Fibroblast of gingiva (primary cell): ENCODE measurements at regions not wholly inside any gene's neighbourhood (a gene's known extent, or its start where the extent isn't known, plus 50 kb on each side); places are given as distances from the start of the nearest gene placed in this dataset.

Experiments used
- DNase-seq: peaks from one replicate; pipeline ENCODE4 v3.0.0-alpha.2; 2011; ENCODE audit warnings: low read depth

GRCh38 chr15:69843276-69843899 lies 254.3 kb downstream of the TLE3 start:
- no peak for DNase-seq

- no peak for DNase-seq
Observed at GRCh38 chr15:69843900-69844304, 253.8 kb downstream of the TLE3 start.

- no peak for DNase-seq
Observed at GRCh38 chr15:69845159-69845558, 252.6 kb downstream of the TLE3 start.

GRCh38 chr15:69847625-69848024 lies 250.1 kb downstream of the TLE3 start:
- no peak for DNase-seq

- no peak for DNase-seq
Observed at GRCh38 chr15:69848096-69848495, 249.6 kb downstream of the TLE3 start.

GRCh38 chr15:69848551-69849231 lies 249.0 kb downstream of the TLE3 start:
- DNase-seq, result no peak

- DNase-seq, result no peak
Observed at GRCh38 chr15:69849232-69849610, 248.5 kb downstream of the TLE3 start.

- DNase-seq, result no peak
Observed at GRCh38 chr15:69852482-69852881, 245.2 kb downstream of the TLE3 start.

GRCh38 chr15:69852916-69853315 lies 244.8 kb downstream of the TLE3 start:
- DNase-seq, result no peak

- peak; percentile 70 for DNase-seq
Observed at GRCh38 chr15:69853544-69853951, 244.2 kb downstream of the TLE3 start.

- no peak for DNase-seq
Observed at GRCh38 chr15:69854001-69854400, 243.7 kb downstream of the TLE3 start.

GRCh38 chr15:69854521-69855181 lies 243.1 kb downstream of the TLE3 start:
- peak; percentile 23 for DNase-seq

GRCh38 chr15:69855258-69856000 lies 242.3 kb downstream of the TLE3 start:
- DNase-seq, result no peak

- no peak for DNase-seq
Observed at GRCh38 chr15:69857250-69857649, 240.5 kb downstream of the TLE3 start.

- no peak for DNase-seq
Observed at GRCh38 chr15:69857686-69858391, 239.9 kb downstream of the TLE3 start.

GRCh38 chr15:69858456-69858855 lies 239.3 kb downstream of the TLE3 start:
- no peak for DNase-seq

- DNase-seq, result no peak
Observed at GRCh38 chr15:69859866-69860265, 237.9 kb downstream of the TLE3 start.

GRCh38 chr15:69860321-69860720 lies 237.4 kb downstream of the TLE3 start:
- DNase-seq, result no peak

GRCh38 chr15:69860921-69861320 lies 236.8 kb downstream of the TLE3 start:
- no peak for DNase-seq

GRCh38 chr15:69861331-69862171 lies 236.2 kb downstream of the TLE3 start:
- DNase-seq, result no peak

- peak; percentile 22 for DNase-seq
Observed at GRCh38 chr15:69862540-69862939, 235.2 kb downstream of the TLE3 start.
